NCI-H146 (cell line): ENCODE measurements at regions not wholly inside any gene's neighbourhood (a gene's known extent, or its start where the extent isn't known, plus 50 kb on each side); places are given as distances from the start of the nearest gene placed in this dataset.

Source experiments
- DNase-seq: peaks from one replicate; lab custom pipeline; 2025; lab: John Stamatoyannopoulos, UW

DNA sequence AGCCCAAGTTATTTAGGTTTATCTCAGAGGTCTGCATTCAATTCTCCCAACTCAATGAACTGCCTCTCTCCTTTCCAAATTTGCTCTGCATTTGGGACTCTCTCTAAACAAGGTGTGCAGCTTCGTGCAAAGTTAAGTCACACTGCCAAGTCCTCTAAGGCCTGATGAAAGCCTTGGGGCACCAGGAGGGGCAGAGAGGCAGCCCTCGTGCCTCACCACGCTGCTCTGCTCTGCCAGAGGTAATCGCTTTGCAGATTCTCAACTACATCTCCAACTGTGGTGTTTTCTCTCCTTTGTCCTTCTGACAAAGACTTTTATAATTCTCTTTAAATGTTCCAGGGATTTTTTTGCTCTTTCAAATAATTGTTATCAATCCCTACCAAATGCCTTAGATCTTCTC, 283.0 kb downstream of the MEIS1 start:
- no peak for DNase-seq

GRCh38 chr2:66721776-66722175, 286.9 kb downstream of the MEIS1 start:
- DNase-seq = no peak

GRCh38 chr2:66724241-66724640, 289.3 kb downstream of the MEIS1 start:
- DNase-seq = no peak

DNA sequence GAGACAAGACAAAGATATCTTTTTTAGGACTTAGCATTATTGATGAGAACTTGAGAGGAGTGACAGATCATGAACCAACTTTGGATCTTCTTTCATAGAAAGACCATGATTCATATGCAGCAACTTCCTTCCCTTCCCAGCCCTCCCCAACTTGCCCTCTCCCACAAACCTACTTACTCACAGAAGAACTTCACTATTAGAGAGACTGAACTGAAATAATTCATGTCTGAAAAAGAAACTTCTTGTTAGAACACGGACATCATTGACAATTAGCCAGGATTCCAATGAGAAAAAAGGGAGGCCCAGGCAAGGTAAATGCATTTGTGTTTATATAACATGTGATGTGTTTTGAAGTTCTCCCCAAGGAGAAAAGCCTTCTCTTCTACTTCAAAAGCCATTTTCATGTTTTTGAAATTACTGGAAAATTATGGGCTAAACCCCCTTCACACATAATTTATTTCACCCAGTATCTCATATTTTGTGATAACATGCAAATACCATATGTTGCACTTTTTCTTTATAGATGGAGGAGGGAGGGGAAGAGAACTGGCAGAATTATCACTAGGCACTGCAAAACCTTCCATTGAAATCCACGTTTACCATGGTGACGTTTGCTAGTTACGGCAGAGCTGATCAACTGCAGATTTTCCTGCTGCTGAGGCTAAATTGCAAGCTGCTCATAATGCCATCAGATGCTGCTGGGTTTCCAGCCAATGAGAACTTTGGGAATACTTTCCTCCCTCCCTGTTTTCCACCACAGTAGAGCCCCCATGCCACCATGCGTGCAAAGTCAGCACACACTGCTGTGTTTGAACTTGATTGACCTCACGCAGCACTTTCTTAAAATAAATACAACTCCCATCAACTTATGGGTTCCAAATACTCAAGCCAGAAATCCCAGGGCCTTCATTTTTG, 294.7 kb downstream of the MEIS1 start:
- no peak for DNase-seq

DNA sequence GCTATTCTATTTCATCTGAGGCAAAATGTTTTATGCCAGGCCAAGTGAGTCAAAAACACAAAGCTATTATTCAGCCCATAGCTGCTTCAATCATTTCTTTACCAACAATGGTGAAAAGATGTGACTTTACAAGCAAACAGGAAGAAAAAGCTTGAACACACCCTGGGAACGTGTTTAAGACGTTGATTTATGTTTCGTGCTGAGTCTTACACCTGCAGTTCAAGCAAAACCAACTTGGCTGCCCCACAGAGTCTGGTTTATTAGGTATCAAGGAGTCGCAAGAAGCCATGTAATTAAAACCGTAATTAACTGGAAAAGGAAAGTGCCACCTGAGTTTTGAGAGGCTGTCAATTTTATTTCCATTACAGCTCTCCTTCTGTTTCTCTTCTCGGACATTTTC, 295.5 kb downstream of the MEIS1 start:
- DNase-seq = no peak

DNA sequence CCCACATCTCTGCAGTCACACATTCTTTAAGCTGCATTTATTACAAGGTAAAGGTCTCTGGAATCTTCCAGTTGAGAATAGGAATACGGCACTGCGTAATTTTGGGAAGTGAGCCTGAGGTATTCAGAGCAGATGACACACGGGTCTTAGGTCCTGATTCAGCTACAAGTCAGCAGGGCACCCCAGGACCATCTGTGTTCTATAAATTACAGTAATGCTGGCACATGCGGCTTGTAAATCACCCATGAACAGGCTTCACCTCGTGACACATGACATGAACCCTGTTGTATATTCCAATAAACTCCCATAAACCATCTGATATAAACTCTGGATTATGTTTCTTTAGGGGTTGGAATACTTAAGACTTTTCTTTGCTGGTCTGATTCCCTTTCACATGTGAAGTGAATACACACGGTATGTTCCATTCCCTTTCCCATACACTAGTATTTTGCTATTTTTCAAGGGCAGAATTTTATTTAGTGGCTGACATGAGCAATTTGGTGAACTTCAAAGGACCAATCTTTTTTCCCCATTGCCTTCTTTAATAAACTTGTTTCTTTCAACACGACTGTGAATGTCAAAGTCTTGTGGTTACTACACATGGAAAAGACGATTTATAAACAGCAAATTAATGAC, 298.6 kb downstream of the MEIS1 start:
- DNase-seq = no peak

DNA sequence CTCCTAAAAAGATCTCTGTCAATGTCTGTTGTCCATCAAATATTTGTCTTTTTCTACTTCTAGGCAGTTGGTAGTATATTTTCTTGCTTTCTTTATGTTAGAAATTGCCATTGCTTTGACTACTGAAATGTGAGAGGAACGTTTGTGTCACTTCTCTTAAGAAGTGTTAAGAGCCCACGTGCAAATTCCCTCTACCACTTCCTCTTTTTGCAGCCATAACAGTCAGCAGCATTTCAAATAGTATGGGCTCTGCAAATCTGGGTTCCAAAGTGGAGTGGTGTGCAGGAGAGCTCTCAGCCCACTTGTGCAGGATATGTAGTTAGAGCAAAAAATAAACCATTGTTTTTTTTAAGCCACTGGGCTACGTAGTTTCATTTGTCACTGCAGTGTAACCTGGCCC, 314.0 kb downstream of the MEIS1 start:
- DNase-seq = no peak

GRCh38 chr2:66749566-66749965, 314.6 kb downstream of the MEIS1 start:
- DNase-seq = no peak

DNA sequence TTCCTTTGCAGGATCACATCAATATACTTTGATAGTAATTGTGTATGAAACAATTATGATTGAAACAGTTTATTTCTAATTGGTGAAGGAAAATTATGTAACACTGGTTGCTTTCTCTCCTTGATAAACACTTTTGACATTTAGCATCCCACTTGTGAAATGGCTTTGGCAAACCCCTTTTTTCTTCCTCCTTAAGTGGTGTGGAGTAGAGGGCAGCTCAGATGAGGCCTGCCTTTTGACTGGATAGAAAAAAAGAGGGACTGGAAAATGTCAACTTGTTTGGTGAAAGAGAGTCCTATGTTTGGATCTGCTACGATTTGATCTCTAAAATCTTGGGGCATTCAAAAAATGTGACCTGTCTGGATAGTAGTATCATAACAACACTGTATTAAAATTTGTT, 318.3 kb downstream of the MEIS1 start:
- no peak for DNase-seq

DNA sequence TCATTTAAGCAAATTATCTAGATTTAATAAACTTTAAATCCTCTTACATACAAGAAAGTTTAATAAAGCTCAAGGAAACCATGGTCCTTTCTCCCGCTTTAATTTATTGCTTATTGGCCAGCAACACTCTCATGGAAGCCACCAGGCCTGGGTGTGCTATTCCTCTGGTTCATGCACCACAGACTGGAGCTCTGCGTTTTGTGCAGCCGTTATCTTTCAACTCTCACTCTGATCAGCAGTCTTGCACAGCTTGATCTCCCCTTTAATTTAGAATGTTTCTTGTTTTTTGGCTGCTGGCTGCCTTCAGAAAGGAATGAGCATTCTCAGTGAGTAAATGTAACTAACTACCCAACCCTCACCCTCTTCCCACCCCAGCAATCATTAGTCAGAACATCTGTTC, 318.7 kb downstream of the MEIS1 start:
- no peak for DNase-seq

DNA sequence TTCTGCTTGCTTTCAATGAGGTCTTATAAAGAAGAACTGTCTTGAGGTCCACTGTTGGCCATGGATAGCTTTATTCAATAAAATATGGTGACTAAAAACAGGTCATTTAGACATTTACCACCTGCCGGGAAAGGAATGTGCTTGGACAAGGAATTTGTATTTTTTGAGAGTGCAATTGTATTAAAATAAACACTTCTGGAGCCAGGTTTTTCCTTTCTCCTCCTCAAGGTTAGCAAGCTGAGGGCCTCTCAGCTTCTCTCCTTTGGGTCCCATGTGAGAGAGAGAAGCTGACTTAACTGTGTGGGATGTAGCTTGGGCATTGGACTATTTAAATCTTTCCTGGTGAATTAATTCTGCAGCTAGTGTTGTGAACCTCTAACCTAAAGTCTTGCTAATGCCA, 321.0 kb downstream of the MEIS1 start:
- DNase-seq = no peak

DNA sequence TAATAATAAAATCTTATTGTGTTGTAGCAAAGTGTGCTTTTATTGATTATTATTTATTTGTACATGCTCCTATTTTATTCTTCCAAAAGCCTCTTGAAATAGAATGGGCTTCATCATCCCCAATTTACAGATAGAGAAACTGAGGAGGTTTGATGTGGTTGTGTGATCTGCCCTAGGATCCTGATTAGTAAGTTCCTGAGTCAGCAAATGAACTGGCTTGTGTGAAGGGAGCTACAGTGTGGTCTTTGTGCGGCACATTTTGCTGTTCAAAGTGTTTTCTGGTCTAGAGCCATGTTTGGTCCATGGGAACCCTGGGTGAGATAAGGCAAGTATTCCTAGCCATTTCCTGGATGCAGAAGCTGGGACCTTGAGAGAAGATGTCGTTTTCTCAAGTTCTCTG, 326.9 kb downstream of the MEIS1 start:
- no peak for DNase-seq

GRCh38 chr2:66762761-66763160, 327.8 kb downstream of the MEIS1 start:
- DNase-seq = no peak

- DNase-seq = no peak
Observed at GRCh38 chr2:66766582-66766981, 331.7 kb downstream of the MEIS1 start.

DNA sequence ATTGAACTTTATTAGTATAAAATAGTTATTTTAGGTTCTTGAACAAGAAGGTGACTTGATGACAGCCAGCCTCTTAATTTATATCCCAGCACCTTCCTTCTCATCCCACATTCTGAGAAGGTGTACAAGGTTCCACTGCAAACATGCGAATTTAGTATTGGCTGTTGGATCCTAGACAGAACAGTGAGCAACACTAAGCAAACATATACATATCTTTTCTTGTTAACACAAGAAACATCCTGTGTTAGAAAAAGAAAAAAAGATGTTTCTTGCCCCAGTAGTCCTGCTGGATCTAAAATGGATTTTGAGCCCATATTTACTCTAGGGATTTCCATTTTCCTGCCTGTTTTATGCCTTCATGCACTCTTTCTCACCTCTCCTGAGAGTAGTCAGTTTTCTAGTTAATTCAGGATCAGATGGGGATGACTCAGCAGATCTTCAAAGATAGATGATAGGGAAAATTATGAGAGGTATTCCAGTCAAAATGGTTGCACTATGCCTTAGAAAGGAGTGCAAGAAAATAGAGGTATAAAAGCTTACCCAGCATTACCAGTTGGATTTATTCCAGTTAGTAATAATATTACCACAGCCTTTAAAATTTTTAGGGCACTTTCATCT, 336.5 kb downstream of the MEIS1 start:
- no peak for DNase-seq

DNA sequence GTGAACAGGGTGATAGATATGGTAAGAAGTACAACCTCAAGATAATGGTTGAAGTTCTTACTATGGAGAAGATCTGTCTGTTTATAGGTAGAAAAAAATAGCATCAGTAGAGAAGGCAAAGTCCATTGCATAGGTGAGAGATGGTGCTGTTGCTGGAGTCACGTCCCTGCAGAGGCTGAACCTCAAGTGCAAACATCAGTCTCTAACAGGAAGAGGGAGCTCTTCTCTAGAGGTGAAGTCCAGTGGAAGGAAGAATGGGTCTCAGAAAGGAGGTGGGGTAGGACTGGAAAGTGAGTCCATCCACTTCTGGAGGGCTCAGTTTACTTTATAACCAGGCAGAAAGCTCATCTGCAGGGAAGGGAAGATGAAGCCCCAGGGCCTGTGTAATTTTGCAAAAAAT, 337.7 kb downstream of the MEIS1 start:
- peak; percentile 6 for DNase-seq

DNA sequence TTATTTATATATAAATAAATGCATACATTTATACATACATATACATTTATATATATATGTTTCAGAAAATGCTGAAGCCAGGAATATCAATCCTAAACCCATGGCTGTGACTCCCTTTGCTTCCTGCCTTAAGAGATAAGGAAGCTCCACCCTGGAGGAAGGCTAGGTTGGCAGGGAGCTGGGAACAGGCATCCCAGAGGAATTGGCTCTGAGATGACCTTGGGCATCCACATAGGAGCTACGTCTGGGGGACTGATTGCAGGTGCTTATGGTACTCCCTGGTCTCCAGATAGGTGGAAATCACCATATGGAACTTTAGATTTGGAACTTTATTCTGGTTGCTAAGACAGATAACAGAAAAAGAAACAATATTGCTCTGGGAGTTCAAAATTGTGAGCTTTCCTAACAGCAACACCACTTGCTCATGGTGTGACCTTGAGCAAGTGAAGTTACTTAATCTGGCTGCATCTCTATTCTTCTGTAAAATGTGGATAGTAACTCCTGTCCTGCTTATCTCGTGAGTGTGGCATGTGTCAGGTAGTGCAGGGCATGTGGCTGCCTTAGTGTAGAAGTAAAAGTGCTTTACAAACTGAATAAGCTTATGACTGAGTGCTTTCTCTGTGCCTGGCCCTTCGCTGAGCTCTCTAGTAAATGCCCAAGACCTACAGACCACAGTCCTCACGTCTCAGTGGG, 341.0 kb downstream of the MEIS1 start:
- no peak for DNase-seq

GRCh38 chr2:66781804-66782203, 346.9 kb downstream of the MEIS1 start:
- DNase-seq = no peak

- no peak for DNase-seq
Observed at GRCh38 chr2:66782780-66783361, 347.9 kb downstream of the MEIS1 start.

DNA sequence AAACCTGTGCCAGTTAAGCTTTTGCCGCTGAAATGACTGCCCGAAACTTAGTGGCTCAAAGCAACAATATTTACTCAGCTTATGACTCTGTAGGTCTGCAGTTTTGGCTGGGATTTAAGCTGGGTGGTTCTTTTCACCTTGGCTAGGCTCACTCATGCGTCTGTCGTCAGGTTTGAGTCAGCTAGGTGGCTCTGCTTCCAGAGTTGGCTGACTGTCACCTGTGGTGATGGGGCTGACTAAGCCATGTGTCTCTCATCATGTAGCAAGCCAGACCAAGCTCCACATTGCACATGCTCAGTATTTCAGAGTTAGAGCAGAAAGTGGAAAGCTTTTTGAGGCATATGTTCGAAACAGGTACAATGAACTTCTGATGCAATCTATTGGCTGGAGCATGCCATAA, 354.8 kb downstream of the MEIS1 start:
- DNase-seq = no peak

DNA sequence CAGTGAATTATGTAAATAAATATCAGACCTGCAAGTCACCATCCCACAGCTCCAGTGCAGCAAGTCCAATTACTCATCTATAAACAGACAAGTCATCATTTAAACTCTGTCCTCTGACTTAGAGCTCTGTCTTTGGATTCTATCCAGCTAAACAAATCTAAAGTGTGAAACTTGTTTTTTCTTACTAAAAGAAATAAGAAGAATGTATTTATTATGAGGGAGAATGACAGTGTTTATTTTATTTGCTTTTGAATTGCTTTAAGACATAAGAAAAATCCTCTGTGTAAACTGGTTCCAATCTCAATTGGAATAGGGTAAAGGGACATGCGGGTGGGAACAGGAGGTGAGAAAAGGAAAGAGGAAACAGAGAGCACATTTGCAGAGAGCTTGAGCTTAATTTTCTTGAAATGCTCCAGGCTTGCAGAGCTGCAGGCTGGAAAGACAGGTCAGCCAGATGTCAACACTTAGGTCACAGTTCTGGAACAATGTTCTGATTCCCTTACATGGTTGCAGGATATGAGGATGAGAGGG, 355.8 kb downstream of the MEIS1 start:
- DNase-seq = no peak

DNA sequence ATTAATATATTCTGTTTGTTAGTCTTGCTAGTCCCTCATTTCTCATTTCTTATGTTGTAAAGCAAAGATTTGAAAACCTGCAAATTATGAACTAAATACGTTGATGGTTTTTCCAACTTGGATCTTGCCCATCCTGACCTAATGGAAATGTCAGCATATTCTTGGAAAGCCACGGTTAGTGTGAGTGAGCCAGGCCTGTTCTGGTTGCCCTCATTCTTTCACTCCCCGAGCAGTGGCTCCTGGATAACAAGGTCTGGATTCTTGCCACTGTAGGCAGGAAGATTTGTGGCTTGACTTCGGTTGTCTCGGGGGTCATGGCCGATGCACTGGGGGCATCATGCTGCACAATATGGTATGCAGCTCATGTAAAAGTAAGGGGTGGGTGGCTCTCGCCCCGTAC, 359.1 kb downstream of the MEIS1 start:
- no peak for DNase-seq
